OCI-LY1 (cell line): ENCODE measurements at regions not wholly inside any gene's neighbourhood (a gene's known extent, or its start where the extent isn't known, plus 50 kb on each side); places are given as distances from the start of the nearest gene placed in this dataset.

Source experiments
- H2AFZ ChIP-seq: fragments of 200-600 bp; sonication (generic), shearing (Covaris generic); 2 replicates; pipeline ENCODE4 v1.6.0; 2014; ENCODE audit warnings: antibody characterized with exemption, mild to moderate bottlenecking, low read length
- H3F3A ChIP-seq: fragments of 200-600 bp; sonication (generic), shearing (Covaris generic); 2 replicates; pipeline ENCODE4 v1.6.0; 2014; ENCODE audit warnings: mild to moderate bottlenecking, antibody characterized with exemption, low read length, moderate library complexity; ENCODE audit not compliant: insufficient read depth
- H3K27ac ChIP-seq: fragments of 200-600 bp; sonication (generic); 2 replicates; pipeline ENCODE4 v1.5.1; 2014; ENCODE audit warnings: low read length, mixed run types, mild to moderate bottlenecking, low read depth; ENCODE audit not compliant: poor library complexity, severe bottlenecking
- H3K27me3 ChIP-seq: fragments of 200-600 bp; sonication (generic); 2 replicates; pipeline ENCODE4 v1.6.0; 2014; ENCODE audit warnings: antibody characterized with exemption, mild to moderate bottlenecking, low read length, moderate library complexity; ENCODE audit not compliant: insufficient read depth
- H3K36me3 ChIP-seq: fragments of 200-600 bp; sonication (generic); 2 replicates; pipeline ENCODE4 v1.6.1; 2014; ENCODE audit warnings: mild to moderate bottlenecking, antibody characterized with exemption, low read length, moderate library complexity, mixed read lengths; ENCODE audit not compliant: insufficient read depth
- H3K4me1 ChIP-seq: fragments of 200-600 bp; sonication (generic); 2 replicates; pipeline ENCODE4 v1.5.1; 2014; ENCODE audit warnings: mild to moderate bottlenecking, low read length, moderate library complexity; ENCODE audit not compliant: insufficient read depth, severe bottlenecking
- H3K4me2 ChIP-seq: fragments of 200-600 bp; sonication (generic), shearing (Covaris generic); 2 replicates; pipeline ENCODE4 v1.6.1; 2014; ENCODE audit warnings: low read length
- H3K4me3 ChIP-seq: fragments of 200-600 bp; sonication (generic); 2 replicates; pipeline ENCODE4 v1.5.1; 2014; ENCODE audit warnings: low read length, low read depth, mild to moderate bottlenecking, mixed read lengths; ENCODE audit not compliant: poor library complexity, severe bottlenecking
- H3K79me2 ChIP-seq: fragments of 200-600 bp; shearing (Covaris generic); 2 replicates; pipeline ENCODE4 v1.6.1; 2016; ENCODE audit warnings: mixed run types, low read length, mixed read lengths; ENCODE audit not compliant: insufficient read depth
- H3K9ac ChIP-seq: fragments of 200-600 bp; sonication (generic), shearing (Covaris generic); 2 replicates; pipeline ENCODE4 v1.6.1; 2014; ENCODE audit warnings: mild to moderate bottlenecking, low read length, mixed read lengths
- H3K9me2 ChIP-seq: fragments of 200-600 bp; sonication (generic), shearing (Covaris generic); 2 replicates; pipeline ENCODE4 v1.6.1; 2014; ENCODE audit warnings: low read depth, mild to moderate bottlenecking, low read length, mixed read lengths
- H3K9me3 ChIP-seq: fragments of 200-600 bp; shearing (Covaris generic); 2 replicates; pipeline ENCODE4 v1.6.1; 2014; ENCODE audit warnings: low read length, mixed read lengths
- H4K20me1 ChIP-seq: fragments of 200-600 bp; sonication (generic), shearing (Covaris generic); 2 replicates; pipeline ENCODE4 v1.6.0; 2016; ENCODE audit warnings: mild to moderate bottlenecking, low read length; ENCODE audit not compliant: insufficient read depth
- CTCF ChIP-seq: fragments of 200-600 bp; sonication (generic), shearing (Covaris generic); IDR thresholded peaks from 2 replicates; pipeline ENCODE4 v1.5.1; 2017; ENCODE audit warnings: mild to moderate bottlenecking, antibody characterized with exemption, low read length, moderate library complexity, mixed read lengths
- EZH2 ChIP-seq: fragments of 200-600 bp; sonication (generic), shearing (Covaris generic); IDR thresholded peaks from 2 replicates; pipeline ENCODE4 v1.8.0; 2017; ENCODE audit warnings: borderline replicate concordance, mixed run types, mild to moderate bottlenecking, antibody characterized with exemption, low read length, moderate library complexity, mixed read lengths

DNA sequence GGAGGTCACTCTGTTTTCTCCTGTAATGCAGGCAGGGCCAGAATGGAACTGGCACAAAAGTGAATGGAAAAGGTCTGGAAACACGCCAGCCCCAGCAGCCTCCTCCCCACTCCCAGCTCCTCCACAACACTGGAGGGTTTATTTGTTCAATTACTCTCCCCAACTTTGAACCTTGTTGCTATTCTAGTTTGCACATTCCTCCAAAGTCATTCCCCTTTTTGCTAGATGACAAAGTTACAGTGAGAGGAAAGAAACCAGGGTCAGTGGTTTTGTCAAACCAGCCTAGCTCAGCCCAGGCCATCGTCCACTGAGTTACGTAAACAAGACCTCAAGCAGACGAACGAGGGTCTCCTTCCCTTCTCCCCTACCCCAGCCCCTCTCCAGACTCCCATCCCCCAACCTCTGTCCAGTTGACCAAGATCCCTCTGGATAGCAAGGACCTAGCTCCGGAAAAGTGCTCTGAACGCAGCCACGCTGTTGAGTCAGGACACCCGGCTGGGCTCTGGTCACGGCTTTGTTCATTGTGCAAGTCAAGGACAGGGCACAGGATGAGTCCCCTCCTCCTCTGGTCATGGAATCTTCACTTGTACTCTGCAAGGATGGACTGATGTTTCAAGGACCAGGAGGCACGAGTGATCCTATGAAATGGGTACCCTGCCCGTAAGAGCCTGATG lies 180.0 kb downstream of the USP12 start:
- no peaks in the 10 kb centered on the region for H3K27me3 ChIP-seq
- H3K4me2 ChIP-seq: no peak overlapping the region
- H3K27ac ChIP-seq: no peak overlapping the region
- TF ChIP-seq EZH2 (no peak), CTCF (no peak)
- no peaks in the 10 kb centered on the region for H3K9me2 ChIP-seq
- no peaks in the 10 kb centered on the region for H4K20me1 ChIP-seq
- H3F3A ChIP-seq: no peaks in the 10 kb centered on the region
- no peak overlapping the region for H3K9ac ChIP-seq
- no peaks in the 10 kb centered on the region for H3K79me2 ChIP-seq
- no peaks in the 10 kb centered on the region; the same call in 1 of the 2 replicates for H3K36me3 ChIP-seq
- H3K9me3 ChIP-seq: peaks cover 5% of the 10 kb centered on the region
- no peaks in the 10 kb centered on the region for H3K4me1 ChIP-seq
- no peak overlapping the region for H3K4me3 ChIP-seq
- no peak overlapping the region for H2AFZ ChIP-seq

DNA sequence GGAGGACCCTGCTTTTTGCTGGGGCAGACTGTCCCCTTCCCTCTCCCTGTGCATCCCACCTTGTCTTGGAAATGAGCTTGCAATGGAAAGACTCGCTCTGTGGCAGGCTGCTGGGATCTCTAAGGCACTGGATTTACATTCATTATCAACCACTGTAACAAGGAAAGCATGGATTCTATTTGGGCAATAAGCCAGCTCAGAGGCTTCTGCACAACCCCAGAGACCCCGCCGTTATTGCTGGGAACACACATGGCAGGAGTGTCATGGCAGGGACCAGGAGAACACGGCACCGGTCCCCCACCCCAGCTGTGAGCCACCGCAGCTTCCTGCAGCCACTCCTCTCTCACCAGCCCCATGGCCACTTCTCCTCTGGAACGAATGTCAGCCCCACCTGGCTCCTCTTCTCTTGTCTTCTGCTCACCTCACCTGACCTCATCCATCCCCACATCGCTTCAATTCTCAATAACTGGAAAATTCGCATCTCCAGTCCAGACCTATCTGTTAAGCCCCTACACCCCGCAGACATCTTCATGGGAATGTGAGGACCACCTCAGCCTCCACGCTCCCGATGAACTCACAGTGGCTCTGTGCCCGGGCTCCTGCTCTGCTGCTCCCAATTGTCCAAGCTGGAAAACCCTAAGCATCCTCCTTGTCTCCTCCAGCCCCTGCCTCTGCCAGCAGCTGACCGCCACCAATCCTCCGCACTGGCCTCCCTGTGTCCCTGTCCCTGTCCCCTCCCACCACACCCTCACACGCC lies 181.5 kb downstream of the USP12 start:
- no peak for TF ChIP-seq EZH2
- TF ChIP-seq CTCF: no peak
- Histone ChIP-seq H3K27me3 (no peaks in the 10 kb centered on the region), H3K4me2 (no peak overlapping the region), H3K9me3 (no peaks in the 10 kb centered on the region), H3K9me2 (no peaks in the 10 kb centered on the region), H2AFZ (no peak overlapping the region), H4K20me1 (no peaks in the 10 kb centered on the region), H3K27ac (no peak overlapping the region), H3K4me3 (no peak overlapping the region), H3K36me3 (no peaks in the 10 kb centered on the region), H3K9ac (no peak overlapping the region), H3F3A (no peaks in the 10 kb centered on the region), H3K4me1 (no peaks in the 10 kb centered on the region), H3K79me2 (no peaks in the 10 kb centered on the region)

DNA sequence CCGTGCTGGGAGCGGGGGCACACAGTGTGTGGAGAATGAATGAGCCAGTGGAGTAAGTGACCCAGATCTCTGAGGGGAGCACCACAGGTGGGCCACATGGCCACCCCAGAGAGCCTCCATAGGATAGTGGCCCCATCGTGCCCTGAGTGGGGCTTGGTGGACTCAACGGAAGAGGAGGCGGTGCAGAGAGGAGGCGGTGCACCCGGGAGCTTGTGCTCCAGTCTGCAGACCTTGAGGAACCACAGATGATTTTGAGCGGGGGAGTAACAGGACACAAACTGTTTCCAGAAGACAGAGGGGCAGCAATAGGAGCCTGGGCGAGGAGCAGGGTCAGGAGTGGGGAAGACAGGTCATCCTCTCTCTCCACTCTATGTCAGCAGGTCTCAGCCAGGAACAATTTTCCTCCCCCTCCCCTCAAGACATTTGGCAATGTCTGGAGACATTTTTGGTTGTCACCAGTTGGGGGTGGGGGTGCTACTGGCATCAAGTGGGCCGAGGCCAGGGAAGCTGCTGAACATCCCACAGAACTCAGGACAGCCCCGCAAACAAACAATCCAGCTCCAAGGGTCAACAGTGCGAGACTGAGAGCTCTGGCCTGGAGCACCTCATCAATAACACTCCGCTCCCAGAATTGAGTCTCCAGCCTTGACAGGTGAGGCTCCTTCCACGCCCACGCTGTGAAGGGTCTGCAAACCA lies 182.2 kb downstream of the USP12 start:
- Histone ChIP-seq H2AFZ (no peak overlapping the region), H3K4me3 (no peak overlapping the region), H3K9me2 (no peaks in the 10 kb centered on the region), H3K4me2 (no peak overlapping the region), H3F3A (no peaks in the 10 kb centered on the region), H3K27me3 (no peaks in the 10 kb centered on the region), H3K79me2 (no peaks in the 10 kb centered on the region), H3K36me3 (no peaks in the 10 kb centered on the region), H3K4me1 (no peaks in the 10 kb centered on the region), H3K9ac (no peak overlapping the region), H4K20me1 (no peaks in the 10 kb centered on the region), H3K9me3 (no peaks in the 10 kb centered on the region), H3K27ac (no peak overlapping the region)
- TF ChIP-seq CTCF (no peak), EZH2 (no peak)
